HTR-8/SVneo (cell line): ENCODE measurements at regions not wholly inside any gene's neighbourhood (a gene's known extent, or its start where the extent isn't known, plus 50 kb on each side); places are given as distances from the start of the nearest gene placed in this dataset.
"Not testable (repeated sequence)": the region's sequence is repeated elsewhere in the genome, so short reads cannot be mapped to it uniquely, and the experiment has no call there.

Source experiments
- DNase-seq: peaks from one replicate; pipeline ENCODE4 v3.0.0; 2011; ENCODE audit warnings: low spot score, mixed read lengths; ENCODE audit not compliant: insufficient read length
- FAIRE-seq: peaks from 2 replicates; lab custom pipeline; 2011; peaks lifted over from hg19 to GRCh38; lab: Jason Lieb, UNC

DNA sequence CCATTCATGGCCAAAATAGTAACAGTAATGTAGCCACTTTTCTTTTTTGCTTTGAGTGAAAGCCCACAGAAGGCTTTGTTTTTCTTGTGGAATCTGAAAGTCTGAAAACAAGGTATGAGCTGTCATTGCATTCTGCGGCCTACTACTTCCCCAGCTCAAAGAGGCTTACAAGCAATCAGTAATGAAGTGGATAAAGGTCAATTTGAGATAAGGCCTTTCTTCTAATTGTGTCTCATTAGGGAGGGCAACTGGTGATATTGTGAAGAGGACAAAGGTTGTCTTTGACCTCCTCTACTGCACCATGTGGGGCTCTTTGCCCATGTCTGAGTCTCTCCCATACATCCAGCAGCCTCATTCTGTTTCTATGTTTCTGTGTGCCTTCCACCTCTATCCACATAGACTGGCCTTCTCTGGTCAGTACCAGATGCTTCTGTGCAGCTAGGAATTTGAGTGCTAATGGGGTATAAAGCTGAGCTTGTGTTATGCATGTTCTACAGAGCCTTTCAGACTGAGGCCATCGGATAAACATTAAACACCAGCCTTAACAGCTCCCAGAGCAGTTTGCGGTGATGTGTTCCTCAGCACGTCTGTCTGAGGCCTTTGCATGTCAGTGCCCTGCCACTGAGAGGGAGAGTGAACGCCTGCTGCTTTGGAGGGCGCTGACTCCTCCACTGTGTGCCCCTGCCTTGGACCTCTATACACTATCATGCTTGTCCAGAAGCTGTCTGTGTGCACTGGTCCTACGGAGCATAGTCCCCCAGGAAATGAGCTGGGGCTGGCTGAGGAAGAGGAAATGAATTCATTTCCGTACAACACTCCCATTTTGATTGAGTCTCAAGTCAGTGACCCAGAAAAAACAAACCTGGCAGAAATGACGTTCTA, 80.2 kb downstream of the SH2D1A start:
- no peak for DNase-seq
- FAIRE-seq, result no peak

- no peak for FAIRE-seq
- DNase-seq, result no peak
Measured at GRCh38 chrX:124433186-124433585, 86.8 kb downstream of the SH2D1A start.

DNA sequence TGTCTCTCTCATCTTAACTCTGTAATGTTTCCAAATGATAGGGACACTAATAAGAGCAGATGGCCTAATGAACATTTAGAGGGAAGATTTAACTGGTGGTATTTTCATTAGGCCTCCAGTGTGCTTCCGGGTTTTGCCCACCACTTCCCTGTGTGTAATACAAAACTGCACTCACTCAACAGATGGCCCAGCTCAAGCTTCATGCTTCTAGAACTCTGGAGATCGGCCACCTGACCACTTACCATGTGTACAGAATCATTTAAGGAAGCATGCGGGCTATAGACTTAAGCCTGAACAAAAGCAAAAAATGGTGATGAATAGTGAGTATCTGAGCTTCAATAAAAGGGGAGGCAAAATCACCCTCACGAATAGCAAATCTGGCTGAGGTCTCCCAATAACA, 89.3 kb downstream of the SH2D1A start:
- no peak for FAIRE-seq
- DNase-seq, result no peak

DNA sequence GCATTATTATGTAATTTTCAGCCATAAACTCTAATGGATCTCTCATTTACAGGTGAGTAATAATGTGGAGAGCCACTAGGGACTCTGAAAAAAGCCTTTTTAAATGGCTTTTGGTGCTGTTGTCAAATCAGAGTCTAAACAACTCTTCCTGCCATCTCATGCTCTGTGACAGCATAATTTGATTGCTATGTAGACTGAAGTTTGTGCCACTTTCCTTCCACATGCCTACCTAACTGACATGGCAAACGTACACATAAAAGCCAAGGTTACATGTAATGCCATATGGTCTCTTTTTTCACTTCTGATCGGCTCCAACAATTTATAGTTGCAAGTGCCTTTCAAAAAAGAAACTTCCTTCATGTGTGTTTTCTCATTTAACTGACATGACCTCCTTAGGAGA, 94.3 kb downstream of the SH2D1A start:
- DNase-seq, result no peak
- no peak for FAIRE-seq

- FAIRE-seq, result no peak
- no peak for DNase-seq
Measured at GRCh38 chrX:124441971-124442590, 95.7 kb downstream of the SH2D1A start.

DNA sequence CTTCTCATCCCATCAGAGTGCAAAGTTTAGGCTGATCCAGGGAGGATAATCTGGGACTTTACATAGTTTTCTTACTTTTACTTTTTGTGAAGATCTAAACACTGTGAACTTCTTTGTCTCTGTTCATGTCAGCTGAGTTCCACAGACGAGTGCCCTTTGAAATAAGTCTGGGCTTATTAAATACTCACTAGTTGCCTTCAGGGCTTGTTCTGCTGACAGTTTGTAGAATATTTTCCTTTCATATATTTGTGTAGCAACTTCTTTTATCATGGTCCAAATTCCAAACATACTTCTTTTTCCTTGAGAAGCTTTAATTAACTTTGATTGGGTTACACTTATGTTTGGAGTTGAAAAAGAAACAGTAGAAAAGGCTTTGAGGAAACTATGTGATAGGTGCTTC, 109.6 kb downstream of the SH2D1A start:
- FAIRE-seq (no peak), DNase-seq (no peak)

DNA sequence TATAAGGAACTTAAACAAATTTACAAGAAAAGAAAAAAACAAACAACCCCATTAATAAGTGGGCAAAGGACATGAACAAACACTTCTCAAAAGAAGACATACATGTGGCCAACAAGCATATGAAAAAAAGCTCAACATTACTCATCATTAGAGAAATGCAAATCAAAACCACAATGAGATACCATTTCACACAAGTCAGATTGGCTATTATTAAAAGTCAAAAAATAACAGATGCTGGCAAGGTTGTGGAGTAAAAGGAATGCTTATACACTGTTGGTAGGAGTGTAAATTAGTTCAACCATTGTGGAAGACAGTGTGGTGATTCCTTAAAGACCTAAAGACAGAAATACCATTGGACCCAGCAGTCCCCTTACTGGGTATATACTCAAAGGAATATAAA, 113.5 kb downstream of the SH2D1A start:
- FAIRE-seq, DNase-seq: not testable (repeated sequence)

- no peak for FAIRE-seq
Measured at GRCh38 chrX:124462931-124463330, 116.6 kb downstream of the SH2D1A start.

GRCh38 chrX:124467202-124467601, 120.8 kb downstream of the SH2D1A start:
- no peak for DNase-seq
- FAIRE-seq, result no peak

More at GRCh38 chrX:124462931-124463330, 116.6 kb downstream of the SH2D1A start:
- DNase-seq, result no peak

GRCh38 chrX:124475358-124475757, 129.0 kb downstream of the SH2D1A start:
- FAIRE-seq (no peak), DNase-seq (no peak)

- FAIRE-seq, result no peak
- no peak for DNase-seq
Measured at GRCh38 chrX:124476562-124476961, 130.2 kb downstream of the SH2D1A start.

DNA sequence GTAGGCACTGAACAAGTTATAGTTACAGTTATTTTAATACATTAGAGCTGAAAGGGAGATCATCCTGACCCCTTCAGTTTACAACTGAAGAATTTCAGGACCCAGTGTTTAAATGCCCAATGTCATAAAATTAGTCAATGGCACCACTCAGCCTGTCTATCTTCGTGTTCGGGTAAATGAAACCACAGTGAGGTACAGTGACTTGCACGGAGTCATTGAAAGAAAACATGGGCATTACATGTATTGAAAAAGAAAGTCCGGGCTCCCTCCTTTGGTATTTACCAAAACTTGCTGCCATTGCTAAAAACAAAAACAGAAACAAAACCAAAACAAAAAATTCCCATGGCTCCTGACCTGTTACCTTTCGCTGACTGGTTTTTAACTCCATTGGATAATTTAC, 131.7 kb downstream of the SH2D1A start:
- no peak for FAIRE-seq
- DNase-seq, result no peak

DNA sequence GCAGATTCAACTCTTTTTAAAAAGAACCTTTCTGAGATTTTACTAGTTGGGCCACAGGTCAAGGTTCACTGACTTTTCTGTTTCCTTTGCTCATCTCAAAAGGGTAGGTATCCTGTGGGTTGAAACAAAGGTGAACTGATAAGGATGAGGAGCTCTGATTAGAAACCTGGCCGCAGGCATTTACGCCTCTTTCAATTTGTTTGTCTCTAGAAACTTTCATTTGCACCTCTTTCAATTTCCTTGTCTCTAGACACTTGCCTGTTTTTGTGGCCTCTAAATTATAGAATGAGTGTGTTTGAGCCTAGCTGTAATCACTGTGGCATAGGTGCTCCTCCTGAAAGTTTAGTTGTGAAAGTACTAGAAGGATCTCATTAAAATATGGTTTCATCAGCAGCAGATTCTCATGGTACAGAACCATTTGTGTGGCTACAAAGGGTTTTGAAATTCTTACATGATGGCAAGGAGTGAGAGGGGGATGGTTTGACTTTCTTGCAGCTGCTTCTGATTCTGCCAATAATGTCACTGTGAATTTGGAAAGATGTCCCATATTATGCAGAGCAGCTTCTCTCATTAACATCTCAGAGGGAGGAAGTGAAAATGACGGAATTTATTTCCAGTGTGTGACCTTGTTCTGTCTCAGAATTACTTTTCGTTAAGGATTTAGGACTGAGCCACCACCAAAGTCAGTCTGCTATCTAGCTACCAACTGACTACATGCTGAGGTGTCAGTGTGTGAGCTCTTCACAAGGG, 142.2 kb downstream of the SH2D1A start:
- DNase-seq, result no peak
- no peak for FAIRE-seq

- FAIRE-seq (no peak), DNase-seq (no peak)
Measured at GRCh38 chrX:124493984-124494383, 147.6 kb downstream of the SH2D1A start.

DNA sequence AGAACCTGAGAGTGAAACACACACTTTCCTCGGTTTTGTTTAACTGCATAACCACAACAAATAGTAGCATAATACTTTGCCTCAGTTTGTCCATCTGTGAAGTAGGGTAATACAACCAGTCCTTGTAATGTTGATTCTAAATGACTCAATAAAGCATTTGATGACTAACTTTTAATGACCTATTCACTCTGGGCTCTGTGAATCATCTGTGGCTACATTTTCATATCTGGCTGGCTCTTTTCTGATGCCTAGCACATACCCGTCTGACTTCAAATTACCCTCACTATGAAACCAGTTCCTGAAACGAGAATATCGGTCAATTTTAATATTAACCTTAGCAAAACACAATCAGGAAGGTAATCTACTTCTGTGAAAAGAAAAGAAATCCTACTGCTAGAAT, 151.0 kb downstream of the SH2D1A start:
- no peak for DNase-seq
- no peak for FAIRE-seq

GRCh38 chrX:124501586-124501985, 155.2 kb downstream of the SH2D1A start:
- no peak for DNase-seq
- FAIRE-seq, result no peak

GRCh38 chrX:124502166-124502565, 155.8 kb downstream of the SH2D1A start:
- FAIRE-seq (no peak), DNase-seq (no peak)

- DNase-seq (no peak), FAIRE-seq (no peak)
Measured at GRCh38 chrX:124502599-124502998, 156.2 kb downstream of the SH2D1A start.

DNA sequence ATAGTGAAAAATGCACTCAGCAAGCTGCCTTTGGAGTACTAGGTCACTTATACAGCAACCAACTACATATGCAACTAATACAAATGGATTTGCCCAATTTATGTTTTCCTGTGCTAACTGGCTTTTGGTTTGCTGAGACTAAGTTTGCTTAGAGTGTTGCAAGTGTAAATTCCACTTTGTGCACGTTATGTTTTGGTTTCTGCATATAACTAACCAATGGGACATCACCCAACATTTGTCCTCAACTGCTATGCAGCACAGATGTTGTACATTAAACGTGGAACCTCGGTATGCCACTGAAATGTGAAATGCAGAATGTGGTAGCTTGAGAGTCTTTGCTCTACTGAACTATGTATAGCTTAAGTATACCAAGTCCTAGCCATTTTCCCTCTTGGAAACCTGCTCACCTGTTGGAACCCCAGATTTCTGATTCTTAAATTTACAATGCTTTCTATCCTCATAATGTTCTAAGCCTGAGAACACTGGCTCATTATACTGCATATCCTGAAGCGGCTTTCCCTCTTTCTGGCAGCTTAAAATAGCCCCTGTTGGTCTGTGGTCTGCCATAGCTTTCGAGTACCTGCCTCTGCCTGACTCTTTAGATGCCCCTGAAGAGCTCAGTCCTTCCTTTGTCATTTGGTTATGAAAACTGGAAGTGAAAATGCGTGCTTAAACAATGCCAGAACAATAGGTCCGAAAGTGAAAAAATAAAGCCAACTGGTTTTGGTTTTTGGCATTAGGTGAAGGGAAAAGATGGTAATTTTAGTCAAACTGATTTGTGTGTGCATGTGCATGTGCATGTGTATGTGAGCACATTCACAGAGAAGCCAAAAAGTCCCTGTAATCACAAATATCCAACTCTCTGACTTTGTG, 158.0 kb downstream of the SH2D1A start:
- DNase-seq (no peak), FAIRE-seq (no peak)

- FAIRE-seq, result no peak
Measured at GRCh38 chrX:124506066-124506465, 159.7 kb downstream of the SH2D1A start.

More at GRCh38 chrX:124506066-124506465, 159.7 kb downstream of the SH2D1A start:
- DNase-seq, result no peak
